ENCODE measurements at regions not wholly inside any gene's neighbourhood (a gene's known extent, or its start where the extent isn't known, plus 50 kb on each side); places are given as distances from the start of the nearest gene placed in this dataset.

DNA sequence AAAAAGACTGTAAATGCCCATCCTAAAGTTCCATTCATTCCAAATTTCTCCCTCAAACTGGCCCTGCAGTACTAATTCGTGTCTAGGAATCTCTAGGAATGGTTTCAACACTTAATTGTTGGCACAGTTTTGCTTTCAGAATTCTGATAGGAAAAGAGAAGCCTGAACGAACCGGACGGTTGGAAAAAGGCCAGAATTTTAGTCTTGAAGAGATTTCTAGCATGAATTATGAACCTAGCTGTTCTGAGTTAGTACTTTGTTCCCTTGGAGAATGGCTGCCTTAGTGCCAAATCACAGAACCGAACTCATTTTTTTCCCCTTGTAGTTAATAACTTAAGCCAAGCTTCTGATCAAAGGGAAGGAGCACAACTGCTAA lies 262.6 kb downstream of the ADAMTS20 start:
- TF ChIP-seq, protein P1, sequence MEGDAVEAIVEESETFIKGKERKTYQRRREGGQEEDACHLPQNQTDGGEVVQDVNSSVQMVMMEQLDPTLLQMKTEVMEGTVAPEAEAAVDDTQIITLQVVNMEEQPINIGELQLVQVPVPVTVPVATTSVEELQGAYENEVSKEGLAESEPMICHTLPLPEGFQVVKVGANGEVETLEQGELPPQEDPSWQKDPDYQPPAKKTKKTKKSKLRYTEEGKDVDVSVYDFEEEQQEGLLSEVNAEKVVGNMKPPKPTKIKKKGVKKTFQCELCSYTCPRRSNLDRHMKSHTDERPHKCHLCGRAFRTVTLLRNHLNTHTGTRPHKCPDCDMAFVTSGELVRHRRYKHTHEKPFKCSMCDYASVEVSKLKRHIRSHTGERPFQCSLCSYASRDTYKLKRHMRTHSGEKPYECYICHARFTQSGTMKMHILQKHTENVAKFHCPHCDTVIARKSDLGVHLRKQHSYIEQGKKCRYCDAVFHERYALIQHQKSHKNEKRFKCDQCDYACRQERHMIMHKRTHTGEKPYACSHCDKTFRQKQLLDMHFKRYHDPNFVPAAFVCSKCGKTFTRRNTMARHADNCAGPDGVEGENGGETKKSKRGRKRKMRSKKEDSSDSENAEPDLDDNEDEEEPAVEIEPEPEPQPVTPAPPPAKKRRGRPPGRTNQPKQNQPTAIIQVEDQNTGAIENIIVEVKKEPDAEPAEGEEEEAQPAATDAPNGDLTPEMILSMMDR (conservative IDR thresholded peaks at IDR 0.05; ENCODE audit: low read length): no peak
- TF ChIP-seq EZH2phosphoT487 (IDR thresholded peaks at IDR 0.05; ENCODE audit: borderline replicate concordance): no peak
